ENCODE measurements at regions not wholly inside any gene's neighbourhood (a gene's known extent, or its start where the extent isn't known, plus 50 kb on each side); places are given as distances from the start of the nearest gene placed in this dataset.

DNA sequence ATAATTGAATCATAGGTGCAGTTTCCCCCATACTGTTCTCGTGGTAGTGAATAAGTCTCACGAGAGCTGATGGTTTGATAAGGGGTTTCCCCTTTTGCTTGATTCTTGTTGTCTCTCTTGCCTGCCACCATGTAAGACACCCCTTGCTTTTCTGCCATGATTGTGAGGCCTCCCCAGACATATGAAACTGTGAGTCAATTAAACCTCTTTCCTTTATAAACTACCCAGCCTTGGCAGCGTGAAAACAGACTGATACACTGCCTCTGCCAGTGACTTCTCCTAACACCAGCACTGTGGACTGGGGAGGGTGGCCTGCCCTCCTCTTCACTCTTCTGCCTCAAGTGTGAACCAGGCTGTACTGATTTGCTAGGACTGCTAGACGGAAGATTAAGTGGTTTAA lies 108.6 kb downstream of the RAB11FIP2 start:
- ChIA-PET CTCF (no interaction called here), RAD21 (ENCODE audit: low non-redundant PET in 1 of 2, low total read pairs in 2 of 2, uncharacterized antibody in 2 of 2, unreplicated experiment in 2 of 2) (no interaction called here), POLR2A (no interaction called here)
- Histone ChIP-seq H3K27me3 (ENCODE audit: insufficient read depth, low read length) (peaks cover 51% of the 10 kb centered on the region), H3K36me3 (ENCODE audit: control insufficient read depth in 1 of 2, insufficient read depth in 2 of 2, low read length in 2 of 2) (no peaks in the 10 kb centered on the region), H4K20me1 (ENCODE audit: insufficient read depth) (no peaks in the 10 kb centered on the region), H2AFZ (ENCODE audit: low read depth, low read length, poor library complexity, severe bottlenecking) (no peak overlapping the region), H3K4me1 (ENCODE audit: control insufficient read depth in 1 of 2, insufficient read depth in 2 of 2, low read length in 2 of 2) (no peaks in the 10 kb centered on the region), H3K4me3 (replicated peaks in 1 of 2; ENCODE audit: low read depth in 1 of 2, low read length in 2 of 2) (no peak overlapping the region), H3K9ac (ENCODE audit: low read length) (no peak overlapping the region), H3K27ac (ENCODE audit: low read depth, low read length) (no peak overlapping the region), H3K79me2 (ENCODE audit: insufficient read depth, low read length) (no peaks in the 10 kb centered on the region), H3K9me3 (ENCODE audit: control insufficient read depth in 1 of 2, insufficient read depth in 1 of 2, low read depth in 1 of 2, low read length in 2 of 2) (no peaks in the 10 kb centered on the region), H3K9me2 (ENCODE audit: insufficient read depth) (no peaks in the 10 kb centered on the region), H3K4me2 (ENCODE audit: low read length) (no peak overlapping the region)
- ATAC-seq, result no peak
- TF ChIP-seq, protein P1, sequence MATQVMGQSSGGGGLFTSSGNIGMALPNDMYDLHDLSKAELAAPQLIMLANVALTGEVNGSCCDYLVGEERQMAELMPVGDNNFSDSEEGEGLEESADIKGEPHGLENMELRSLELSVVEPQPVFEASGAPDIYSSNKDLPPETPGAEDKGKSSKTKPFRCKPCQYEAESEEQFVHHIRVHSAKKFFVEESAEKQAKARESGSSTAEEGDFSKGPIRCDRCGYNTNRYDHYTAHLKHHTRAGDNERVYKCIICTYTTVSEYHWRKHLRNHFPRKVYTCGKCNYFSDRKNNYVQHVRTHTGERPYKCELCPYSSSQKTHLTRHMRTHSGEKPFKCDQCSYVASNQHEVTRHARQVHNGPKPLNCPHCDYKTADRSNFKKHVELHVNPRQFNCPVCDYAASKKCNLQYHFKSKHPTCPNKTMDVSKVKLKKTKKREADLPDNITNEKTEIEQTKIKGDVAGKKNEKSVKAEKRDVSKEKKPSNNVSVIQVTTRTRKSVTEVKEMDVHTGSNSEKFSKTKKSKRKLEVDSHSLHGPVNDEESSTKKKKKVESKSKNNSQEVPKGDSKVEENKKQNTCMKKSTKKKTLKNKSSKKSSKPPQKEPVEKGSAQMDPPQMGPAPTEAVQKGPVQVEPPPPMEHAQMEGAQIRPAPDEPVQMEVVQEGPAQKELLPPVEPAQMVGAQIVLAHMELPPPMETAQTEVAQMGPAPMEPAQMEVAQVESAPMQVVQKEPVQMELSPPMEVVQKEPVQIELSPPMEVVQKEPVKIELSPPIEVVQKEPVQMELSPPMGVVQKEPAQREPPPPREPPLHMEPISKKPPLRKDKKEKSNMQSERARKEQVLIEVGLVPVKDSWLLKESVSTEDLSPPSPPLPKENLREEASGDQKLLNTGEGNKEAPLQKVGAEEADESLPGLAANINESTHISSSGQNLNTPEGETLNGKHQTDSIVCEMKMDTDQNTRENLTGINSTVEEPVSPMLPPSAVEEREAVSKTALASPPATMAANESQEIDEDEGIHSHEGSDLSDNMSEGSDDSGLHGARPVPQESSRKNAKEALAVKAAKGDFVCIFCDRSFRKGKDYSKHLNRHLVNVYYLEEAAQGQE (IDR thresholded peaks at IDR 0.05; ENCODE audit: low read depth), result no peak
- TF ChIP-seq, protein P2, sequence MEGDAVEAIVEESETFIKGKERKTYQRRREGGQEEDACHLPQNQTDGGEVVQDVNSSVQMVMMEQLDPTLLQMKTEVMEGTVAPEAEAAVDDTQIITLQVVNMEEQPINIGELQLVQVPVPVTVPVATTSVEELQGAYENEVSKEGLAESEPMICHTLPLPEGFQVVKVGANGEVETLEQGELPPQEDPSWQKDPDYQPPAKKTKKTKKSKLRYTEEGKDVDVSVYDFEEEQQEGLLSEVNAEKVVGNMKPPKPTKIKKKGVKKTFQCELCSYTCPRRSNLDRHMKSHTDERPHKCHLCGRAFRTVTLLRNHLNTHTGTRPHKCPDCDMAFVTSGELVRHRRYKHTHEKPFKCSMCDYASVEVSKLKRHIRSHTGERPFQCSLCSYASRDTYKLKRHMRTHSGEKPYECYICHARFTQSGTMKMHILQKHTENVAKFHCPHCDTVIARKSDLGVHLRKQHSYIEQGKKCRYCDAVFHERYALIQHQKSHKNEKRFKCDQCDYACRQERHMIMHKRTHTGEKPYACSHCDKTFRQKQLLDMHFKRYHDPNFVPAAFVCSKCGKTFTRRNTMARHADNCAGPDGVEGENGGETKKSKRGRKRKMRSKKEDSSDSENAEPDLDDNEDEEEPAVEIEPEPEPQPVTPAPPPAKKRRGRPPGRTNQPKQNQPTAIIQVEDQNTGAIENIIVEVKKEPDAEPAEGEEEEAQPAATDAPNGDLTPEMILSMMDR (IDR thresholded peaks at IDR 0.05 in 2 of 3, conservative IDR thresholded peaks at IDR 0.05 in 1 of 3; ENCODE audit: borderline replicate concordance in 1 of 3, insufficient read depth in 1 of 3, low read depth in 2 of 3, low read length in 2 of 3), result no peak
- TF ChIP-seq TCF7L2 (IDR thresholded peaks at IDR 0.05; ENCODE audit: borderline replicate concordance, extremely low read depth, insufficient read depth, insufficient read length) (no peak), CEBPB (IDR thresholded peaks at IDR 0.05; ENCODE audit: low read depth) (no peak), POLR2AphosphoS5 (IDR thresholded peaks at IDR 0.05; ENCODE audit: low read depth, low read length) (no peak), ELF1 (IDR thresholded peaks at IDR 0.05; ENCODE audit: borderline replicate concordance, low read depth) (no peak), SIN3A (IDR thresholded peaks at IDR 0.05; ENCODE audit: low read depth) (no peak), EGR1 (IDR thresholded peaks at IDR 0.05; ENCODE audit: low read depth) (no peak), CBX3 (IDR thresholded peaks at IDR 0.05; ENCODE audit: low read depth) (no peak), YY1 (IDR thresholded peaks at IDR 0.05; ENCODE audit: extremely low read depth, insufficient replicate concordance, low read depth, low read length) (no peak), SRF (IDR thresholded peaks at IDR 0.05; ENCODE audit: low read depth) (no peak), ZFX (IDR thresholded peaks at IDR 0.05) (no peak), EZH2phosphoT487 (IDR thresholded peaks at IDR 0.05; ENCODE audit: borderline replicate concordance) (no peak), RAD21 (IDR thresholded peaks at IDR 0.05; ENCODE audit: low read depth) (no peak), JUND (IDR thresholded peaks at IDR 0.05) (no peak), POLR2A (IDR thresholded peaks at IDR 0.05; ENCODE audit: borderline replicate concordance, extremely low read depth, insufficient read depth, insufficient read length) (no peak)
- TF ChIP-seq, protein P3, sequence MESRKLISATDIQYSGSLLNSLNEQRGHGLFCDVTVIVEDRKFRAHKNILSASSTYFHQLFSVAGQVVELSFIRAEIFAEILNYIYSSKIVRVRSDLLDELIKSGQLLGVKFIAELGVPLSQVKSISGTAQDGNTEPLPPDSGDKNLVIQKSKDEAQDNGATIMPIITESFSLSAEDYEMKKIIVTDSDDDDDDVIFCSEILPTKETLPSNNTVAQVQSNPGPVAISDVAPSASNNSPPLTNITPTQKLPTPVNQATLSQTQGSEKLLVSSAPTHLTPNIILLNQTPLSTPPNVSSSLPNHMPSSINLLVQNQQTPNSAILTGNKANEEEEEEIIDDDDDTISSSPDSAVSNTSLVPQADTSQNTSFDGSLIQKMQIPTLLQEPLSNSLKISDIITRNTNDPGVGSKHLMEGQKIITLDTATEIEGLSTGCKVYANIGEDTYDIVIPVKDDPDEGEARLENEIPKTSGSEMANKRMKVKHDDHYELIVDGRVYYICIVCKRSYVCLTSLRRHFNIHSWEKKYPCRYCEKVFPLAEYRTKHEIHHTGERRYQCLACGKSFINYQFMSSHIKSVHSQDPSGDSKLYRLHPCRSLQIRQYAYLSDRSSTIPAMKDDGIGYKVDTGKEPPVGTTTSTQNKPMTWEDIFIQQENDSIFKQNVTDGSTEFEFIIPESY (IDR thresholded peaks at IDR 0.05; ENCODE audit: extremely low read depth, insufficient replicate concordance, low read length), result no peak
- TF ChIP-seq, protein P4, sequence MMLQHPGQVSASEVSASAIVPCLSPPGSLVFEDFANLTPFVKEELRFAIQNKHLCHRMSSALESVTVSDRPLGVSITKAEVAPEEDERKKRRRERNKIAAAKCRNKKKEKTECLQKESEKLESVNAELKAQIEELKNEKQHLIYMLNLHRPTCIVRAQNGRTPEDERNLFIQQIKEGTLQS (IDR thresholded peaks at IDR 0.05), result no peak
- TF ChIP-seq, protein P5, sequence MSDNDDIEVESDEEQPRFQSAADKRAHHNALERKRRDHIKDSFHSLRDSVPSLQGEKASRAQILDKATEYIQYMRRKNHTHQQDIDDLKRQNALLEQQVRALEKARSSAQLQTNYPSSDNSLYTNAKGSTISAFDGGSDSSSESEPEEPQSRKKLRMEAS (IDR thresholded peaks at IDR 0.05), result no peak
- no TSS peak for BruUV-seq (replicated peaks)
- intact Hi-C loops (cut with micrococcal nuclease), result no loop called here
- DNase-seq (ENCODE audit: low read depth, low spot score), result no peak
